CD1c-positive myeloid dendritic cell (primary cell): ENCODE measurements at regions not wholly inside any gene's neighbourhood (a gene's known extent, or its start where the extent isn't known, plus 50 kb on each side); places are given as distances from the start of the nearest gene placed in this dataset.

Experiments
- DNase-seq: peaks from one replicate; pipeline ENCODE4 v3.0.0-alpha.2; 2016; ENCODE audit errors: extremely low spot score

- DNase-seq, result no peak
Measured at GRCh38 chr9:73761905-73762304, 610.2 kb downstream of the ANXA1 start.

- no peak for DNase-seq
Measured at GRCh38 chr9:73773896-73774295, 622.2 kb downstream of the ANXA1 start.

- DNase-seq, result no peak
Measured at GRCh38 chr9:73775757-73776156, 624.1 kb downstream of the ANXA1 start.

GRCh38 chr9:73780916-73781315, 629.3 kb downstream of the ANXA1 start:
- no peak for DNase-seq

GRCh38 chr9:73782166-73782565, 630.5 kb downstream of the ANXA1 start:
- DNase-seq, result no peak

GRCh38 chr9:73799446-73799845, 647.8 kb downstream of the ANXA1 start:
- no peak for DNase-seq

GRCh38 chr9:73805111-73805510, 653.4 kb downstream of the ANXA1 start:
- no peak for DNase-seq

- DNase-seq, result no peak
Measured at GRCh38 chr9:73805853-73806458, 654.3 kb downstream of the ANXA1 start.

GRCh38 chr9:73806876-73807275, 655.2 kb downstream of the ANXA1 start:
- no peak for DNase-seq

- no peak for DNase-seq
Measured at GRCh38 chr9:73807952-73808351, 656.3 kb downstream of the ANXA1 start.

GRCh38 chr9:73810585-73811215, 659.0 kb downstream of the ANXA1 start:
- no peak for DNase-seq

GRCh38 chr9:73813546-73813945, 661.9 kb downstream of the ANXA1 start:
- no peak for DNase-seq

- DNase-seq, result no peak
Measured at GRCh38 chr9:73816905-73817304, 665.2 kb downstream of the ANXA1 start.

- DNase-seq, result no peak
Measured at GRCh38 chr9:73824671-73825070, 672.5 kb upstream of the RORB start.

GRCh38 chr9:73838871-73839270, 658.3 kb upstream of the RORB start:
- no peak for DNase-seq

- no peak for DNase-seq
Measured at GRCh38 chr9:73839471-73839870, 657.7 kb upstream of the RORB start.

GRCh38 chr9:73841018-73841417, 656.1 kb upstream of the RORB start:
- no peak for DNase-seq

- no peak for DNase-seq
Measured at GRCh38 chr9:73844135-73844534, 653.0 kb upstream of the RORB start.

GRCh38 chr9:73845539-73845938, 651.6 kb upstream of the RORB start:
- no peak for DNase-seq

GRCh38 chr9:73845954-73846690, 651.0 kb upstream of the RORB start:
- no peak for DNase-seq

- no peak for DNase-seq
Measured at GRCh38 chr9:73847536-73847935, 649.6 kb upstream of the RORB start.

GRCh38 chr9:73853549-73853948, 643.6 kb upstream of the RORB start:
- DNase-seq, result no peak

GRCh38 chr9:73855206-73855605, 641.9 kb upstream of the RORB start:
- DNase-seq, result no peak
